OCI-LY3 (cell line): ENCODE measurements at regions not wholly inside any gene's neighbourhood (a gene's known extent, or its start where the extent isn't known, plus 50 kb on each side); places are given as distances from the start of the nearest gene placed in this dataset.

Experiments
- H2AFZ ChIP-seq: fragments of 200-600, 300-600 bp; shearing (Covaris generic); 2 replicates; pipeline ENCODE4 v1.6.0; 2014; ENCODE audit warnings: antibody characterized with exemption, low read depth, low read length
- H3K27ac ChIP-seq: fragments of 200-600, 300-600 bp; sonication (generic); 2 replicates; pipeline ENCODE4 v1.5.1; 2014; ENCODE audit warnings: mild to moderate bottlenecking, low read length, moderate library complexity, mixed read lengths
- H3K27me3 ChIP-seq: fragments of 200-600, 300-600 bp; sonication (generic); 2 replicates; pipeline ENCODE4 v1.6.1; 2014; ENCODE audit warnings: low read depth, low read length, mixed read lengths
- H3K36me3 ChIP-seq: fragments of 200-600, 300-600 bp; sonication (generic); replicated peaks from 2 replicates; pipeline ENCODE3; 2014; ENCODE audit warnings: low read depth, low read length, mixed read lengths
- H3K4me1 ChIP-seq: fragments of 300-600, 200-600 bp; sonication (generic); 2 replicates; pipeline ENCODE4 v1.6.1; 2014; ENCODE audit warnings: low read length, mixed read lengths
- H3K4me2 ChIP-seq: fragments of 200-600, 300-600 bp; sonication (generic); 2 replicates; pipeline ENCODE4 v1.6.1; 2014; ENCODE audit warnings: low read length, mixed read lengths
- H3K4me3 ChIP-seq: fragments of 300-600, 200-600 bp; sonication (generic); 2 replicates; pipeline ENCODE4 v1.5.1; 2014; ENCODE audit warnings: antibody characterized with exemption, mild to moderate bottlenecking, low read length, moderate library complexity
- H3K79me2 ChIP-seq: fragments of 300-600, 200-600 bp; shearing (Covaris generic); 2 replicates; pipeline ENCODE4 v1.6.1; 2014; ENCODE audit warnings: mild to moderate bottlenecking, low read length, mixed read lengths
- H3K9ac ChIP-seq: fragments of 300-600, 200-600 bp; shearing (Covaris generic); 2 replicates; pipeline ENCODE4 v1.6.0; 2014; ENCODE audit warnings: mild to moderate bottlenecking, low read length, moderate library complexity
- H3K9me3 ChIP-seq: fragments of 200-600, 300-600 bp; shearing (Covaris generic); 2 replicates; pipeline ENCODE4 v1.6.1; 2014; ENCODE audit warnings: low read length, mixed read lengths; ENCODE audit not compliant: insufficient read depth
- H4K20me1 ChIP-seq: fragments of 200-600, 300-600 bp; sonication (generic); 2 replicates; pipeline ENCODE4 v1.6.1; 2016; ENCODE audit warnings: low read length, mixed read lengths; ENCODE audit not compliant: insufficient read depth
- EZH2phosphoT487 ChIP-seq: fragments of 200-600 bp; shearing (Covaris generic); IDR thresholded peaks from 2 replicates; pipeline ENCODE4 v1.6.1; 2018; ENCODE audit warnings: antibody characterized with exemption, mixed run types, low read depth
- TF ChIP-seq, protein P1 (sequence below): fragments of 200-600, 300-600 bp; sonication (generic); IDR thresholded peaks from 2 replicates; pipeline ENCODE4 v1.5.1; 2014; ENCODE audit warnings: antibody characterized with exemption, low read length, low read depth

- Histone ChIP-seq H3K4me2 (no peak overlapping the region), H3K4me3 (no peak overlapping the region), H3K27me3 (no peaks in the 10 kb centered on the region), H4K20me1 (no peaks in the 10 kb centered on the region), H3K36me3 (no peaks in the 10 kb centered on the region), H3K9me3 (no peaks in the 10 kb centered on the region), H3K79me2 (no peaks in the 10 kb centered on the region), H2AFZ (no peak overlapping the region), H3K27ac (no peak overlapping the region), H3K9ac (no peak overlapping the region), H3K4me1 (no peaks in the 10 kb centered on the region)
- TF ChIP-seq, protein P1, sequence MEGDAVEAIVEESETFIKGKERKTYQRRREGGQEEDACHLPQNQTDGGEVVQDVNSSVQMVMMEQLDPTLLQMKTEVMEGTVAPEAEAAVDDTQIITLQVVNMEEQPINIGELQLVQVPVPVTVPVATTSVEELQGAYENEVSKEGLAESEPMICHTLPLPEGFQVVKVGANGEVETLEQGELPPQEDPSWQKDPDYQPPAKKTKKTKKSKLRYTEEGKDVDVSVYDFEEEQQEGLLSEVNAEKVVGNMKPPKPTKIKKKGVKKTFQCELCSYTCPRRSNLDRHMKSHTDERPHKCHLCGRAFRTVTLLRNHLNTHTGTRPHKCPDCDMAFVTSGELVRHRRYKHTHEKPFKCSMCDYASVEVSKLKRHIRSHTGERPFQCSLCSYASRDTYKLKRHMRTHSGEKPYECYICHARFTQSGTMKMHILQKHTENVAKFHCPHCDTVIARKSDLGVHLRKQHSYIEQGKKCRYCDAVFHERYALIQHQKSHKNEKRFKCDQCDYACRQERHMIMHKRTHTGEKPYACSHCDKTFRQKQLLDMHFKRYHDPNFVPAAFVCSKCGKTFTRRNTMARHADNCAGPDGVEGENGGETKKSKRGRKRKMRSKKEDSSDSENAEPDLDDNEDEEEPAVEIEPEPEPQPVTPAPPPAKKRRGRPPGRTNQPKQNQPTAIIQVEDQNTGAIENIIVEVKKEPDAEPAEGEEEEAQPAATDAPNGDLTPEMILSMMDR, result no peak
- no peak for TF ChIP-seq EZH2phosphoT487
These were observed 199.0 kb upstream of the CTBP2 start for GRCh38 chr10:125359401-125359800.

DNA sequence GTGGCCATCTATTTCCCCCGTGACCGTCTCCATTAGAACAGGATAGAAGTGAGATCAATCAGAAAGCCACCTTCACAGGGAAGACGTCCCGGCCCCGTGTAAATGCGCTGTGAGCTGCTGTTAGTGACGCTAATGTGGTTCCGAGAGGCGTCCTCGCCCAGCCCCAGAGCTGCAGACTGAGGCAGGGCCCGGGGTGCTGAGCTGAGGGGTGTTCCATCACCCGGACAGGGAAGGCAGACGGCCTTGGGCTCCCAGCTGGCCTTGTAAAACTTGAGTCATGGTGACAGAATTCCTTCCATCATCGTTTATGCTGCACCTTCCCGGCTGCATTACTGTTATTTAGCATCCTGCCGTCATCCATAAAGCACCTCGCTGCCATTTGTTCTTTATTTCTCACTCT lies 195.3 kb upstream of the CTBP2 start:
- H3K79me2 ChIP-seq, result no peaks in the 10 kb centered on the region
- TF ChIP-seq, protein P1, result no peak
- no peak for TF ChIP-seq EZH2phosphoT487
- H3K9me3 ChIP-seq, result no peaks in the 10 kb centered on the region
- H3K4me2 ChIP-seq, result no peak overlapping the region
- H4K20me1 ChIP-seq, result no peaks in the 10 kb centered on the region
- H3K36me3 ChIP-seq, result no peaks in the 10 kb centered on the region
- no peak overlapping the region for H3K9ac ChIP-seq
- H3K4me3 ChIP-seq, result no peak overlapping the region
- no peak overlapping the region for H2AFZ ChIP-seq
- H3K27ac ChIP-seq, result no peak overlapping the region
- no peaks in the 10 kb centered on the region for H3K4me1 ChIP-seq
- H3K27me3 ChIP-seq, result no peaks in the 10 kb centered on the region

GRCh38 chr10:125350519-125350918 lies 190.2 kb upstream of the CTBP2 start:
- no peak for TF ChIP-seq EZH2phosphoT487
- TF ChIP-seq, protein P1, result no peak
- H3K9me3 ChIP-seq, result no peaks in the 10 kb centered on the region
- H3K27ac ChIP-seq, result no peak overlapping the region
- H2AFZ ChIP-seq, result no peak overlapping the region
- no peaks in the 10 kb centered on the region for H3K27me3 ChIP-seq
- H3K9ac ChIP-seq, result no peak overlapping the region
- no peak overlapping the region for H3K4me3 ChIP-seq
- H3K4me1 ChIP-seq, result no peaks in the 10 kb centered on the region
- no peaks in the 10 kb centered on the region for H4K20me1 ChIP-seq
- no peak overlapping the region for H3K4me2 ChIP-seq
- no peaks in the 10 kb centered on the region for H3K79me2 ChIP-seq
- H3K36me3 ChIP-seq, result no peaks in the 10 kb centered on the region

DNA sequence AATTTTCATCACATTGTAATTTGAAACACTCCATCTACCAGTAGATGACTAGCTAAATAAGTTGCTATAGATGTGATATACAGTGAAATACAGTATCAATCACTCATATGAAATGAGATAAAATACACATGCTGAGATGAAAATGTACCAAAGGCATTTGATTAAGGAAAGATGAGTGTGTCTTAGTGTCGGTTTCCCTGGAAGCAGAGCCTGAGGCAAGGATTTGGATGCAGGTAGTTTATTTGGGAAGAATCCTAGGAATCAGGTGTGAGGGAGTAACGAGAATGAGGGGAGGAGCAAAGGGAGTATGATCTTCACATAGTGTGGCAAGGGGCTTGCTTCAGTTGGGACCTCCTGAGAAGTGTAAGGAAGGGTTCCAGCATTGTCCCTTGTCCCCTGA lies 188.2 kb upstream of the CTBP2 start:
- no peaks in the 10 kb centered on the region for H3K9me3 ChIP-seq
- H3K36me3 ChIP-seq, result no peaks in the 10 kb centered on the region
- no peaks in the 10 kb centered on the region for H4K20me1 ChIP-seq
- no peak overlapping the region for H3K4me2 ChIP-seq
- H3K27ac ChIP-seq, result no peak overlapping the region
- TF ChIP-seq, protein P1, result no peak
- no peak for TF ChIP-seq EZH2phosphoT487
- peaks cover 10% of the 10 kb centered on the region; the same call in 1 of the 2 replicates for H3K27me3 ChIP-seq
- H3K4me3 ChIP-seq, result no peak overlapping the region
- no peak overlapping the region for H3K9ac ChIP-seq
- H3K4me1 ChIP-seq, result no peaks in the 10 kb centered on the region
- H2AFZ ChIP-seq, result no peak overlapping the region
- H3K79me2 ChIP-seq, result no peaks in the 10 kb centered on the region
